K562 (cell line): ENCODE measurements at regions not wholly inside any gene's neighbourhood (a gene's known extent, or its start where the extent isn't known, plus 50 kb on each side); places are given as distances from the start of the nearest gene placed in this dataset.

Source experiments
- ATAC-seq: fragments of 200-7000 bp; cut with Tn5 transposase; 3 replicates; pipeline ENCODE4 v1.9.1; 2020; ENCODE audit warnings: moderate library complexity
- BruUV-seq: library from RNA; stranded (reverse); fragments of 400-500 nt; replicated peaks from 2 replicates; lab custom pipeline; 2021; lab: Mats Ljungman, UMichigan
- CTCF ChIA-PET: fragments of 300-600 bp; formaldehyde crosslinking; extraction: SDS; loops from one replicate; lab custom pipeline; 2021; ENCODE audit warnings: low intra/inter-chr PET ratio; lab: Yijun Ruan, JAX
- POLR2A ChIA-PET: fragments of 300-600, 350-650 bp; sonication (Branson Sonifier 250); formaldehyde crosslinking; extraction: SDS; loops from one replicate; lab custom pipeline; 2021; ENCODE audit warnings: antibody characterized with exemption, inconsistent platforms; lab: Yijun Ruan, JAX
- DNase-seq, 4 experiments: peaks; one replicate each; pipeline versions ENCODE4 v3.0.0 to v3.0.0-alpha.2; 2011 to 2018; ENCODE audit warnings: low spot score in 3 of 4, mixed read lengths in 3 of 4; ENCODE audit errors: extremely low read depth in 1 of 4
- FAIRE-seq: peaks from 2 replicates; lab custom pipeline; 2011; peaks lifted over from hg19 to GRCh38; lab: Jason Lieb, UNC
- H2AFZ ChIP-seq: 2 replicates; pipeline ENCODE4 v1.6.0; 2011; ENCODE audit warnings: low read depth, low read length, control low read depth, inconsistent platforms
- H3K27ac ChIP-seq: fragments of 200-600 bp; 3 replicates; pipeline ENCODE4 v1.8.0; 2011; ENCODE audit warnings: low read depth, mild to moderate bottlenecking, control low read depth, inconsistent platforms, low read length, moderate library complexity, mixed read lengths; ENCODE audit errors: extremely low read depth
- H3K27me3 ChIP-seq, 2 experiments: fragments of 300-600 bp in 1 of 2; 2 replicates in 1 of 2; 3 replicates in 1 of 2; pipeline versions ENCODE4 v1.6.0 to v1.8.0; 2011; ENCODE audit warnings: inconsistent platforms in 2 of 2, low read length in 2 of 2, mild to moderate bottlenecking in 1 of 2, mixed read lengths in 1 of 2, moderate library complexity in 1 of 2; ENCODE audit not compliant: control insufficient read depth in 2 of 2, insufficient read depth in 2 of 2
- H3K36me3 ChIP-seq: fragments of 300-600 bp; 3 replicates; pipeline ENCODE4 v1.8.0; 2011; ENCODE audit warnings: mild to moderate bottlenecking, low read length, inconsistent platforms; ENCODE audit not compliant: control insufficient read depth, insufficient read depth
- H3K4me1 ChIP-seq, 2 experiments: fragments of 200-600 bp in 1 of 2; replicated peaks in 1 of 2; 2 replicates in 1 of 2; 3 replicates in 1 of 2; pipeline versions ENCODE4 v1.5.1 to v1.8.0; 2011; ENCODE audit warnings: inconsistent platforms in 2 of 2, low read length in 2 of 2, mild to moderate bottlenecking in 1 of 2, mixed read lengths in 1 of 2, moderate library complexity in 1 of 2; ENCODE audit not compliant: control insufficient read depth in 2 of 2, insufficient read depth in 2 of 2
- H3K4me2 ChIP-seq: 2 replicates; pipeline ENCODE4 v1.6.1; 2011; ENCODE audit warnings: low read length, control low read depth, inconsistent platforms, mixed read lengths; ENCODE audit not compliant: insufficient read depth
- H3K4me3 ChIP-seq: fragments of 200-600 bp; sonication (generic), shearing (Covaris generic); 2 replicates; pipeline ENCODE4 v1.5.1; 2016; ENCODE audit warnings: control low read depth, inconsistent platforms
- H3K79me2 ChIP-seq: fragments of 200-600 bp; 3 replicates; pipeline ENCODE4 v1.8.0; 2011; ENCODE audit warnings: low read length, inconsistent platforms; ENCODE audit not compliant: control insufficient read depth, insufficient read depth
- H3K9ac ChIP-seq, 2 experiments: 2 replicates each; pipeline versions ENCODE4 v1.6.0 to v1.6.1; 2011; ENCODE audit warnings: low read depth in 2 of 2, low read length in 2 of 2, control low read depth in 1 of 2, inconsistent platforms in 1 of 2, mild to moderate bottlenecking in 1 of 2, mixed read lengths in 1 of 2; ENCODE audit not compliant: insufficient read depth in 1 of 2
- H3K9me1 ChIP-seq: one replicate; pipeline ENCODE4 v1.6.0; 2011; ENCODE audit warnings: inconsistent platforms, mild to moderate bottlenecking, low read length, moderate library complexity; ENCODE audit not compliant: control insufficient read depth, insufficient read depth
- H3K9me3 ChIP-seq: replicated peaks from 2 replicates; pipeline ENCODE4 v1.5.1; 2011; ENCODE audit warnings: low read depth, low read length, inconsistent platforms; ENCODE audit not compliant: control insufficient read depth, insufficient read depth
- H4K20me1 ChIP-seq: replicated peaks from 2 replicates; pipeline ENCODE4 v1.6.1; 2011; ENCODE audit warnings: low read length, inconsistent platforms, mixed read lengths; ENCODE audit not compliant: control insufficient read depth, insufficient read depth
- ARHGAP35 ChIP-seq: fragments of 450-650 bp; IDR thresholded peaks from 2 replicates; pipeline ENCODE4 v1.6.1; 2018; ENCODE audit not compliant: partially characterized antibody
- BDP1 ChIP-seq: IDR thresholded peaks from 3 replicates; pipeline ENCODE4 v1.6.1; 2011; ENCODE audit not compliant: insufficient read length, insufficient read depth
- HBP1 ChIP-seq: fragments of 450-650 bp; formaldehyde crosslinking; IDR thresholded peaks from 2 replicates; pipeline ENCODE4 v1.4.0; 2022; ENCODE audit warnings: missing genetic modification characterization
- MTA1 ChIP-seq: fragments of 450-650 bp; IDR thresholded peaks from 2 replicates; pipeline ENCODE4 v1.6.1; 2017; ENCODE audit warnings: borderline replicate concordance
- MTF1 ChIP-seq: fragments of 250-450 bp; sonication (Bioruptor Pico); IDR thresholded peaks from 2 replicates; pipeline ENCODE4 v1.9.0; 2021; ENCODE audit warnings: moderate library complexity, mild to moderate bottlenecking, inconsistent platforms, borderline replicate concordance
- NEUROD1 ChIP-seq: fragments of 150-350 bp; IDR thresholded peaks from 2 replicates; pipeline ENCODE4 v1.6.1; 2014; ENCODE audit warnings: borderline replicate concordance, low read length, low read depth; ENCODE audit not compliant: partially characterized antibody
- NR0B1 ChIP-seq: fragments of 450-650 bp; IDR thresholded peaks from one replicate; pipeline ENCODE4 v1.6.1; 2018; ENCODE audit warnings: mild to moderate bottlenecking, moderate library complexity; ENCODE audit not compliant: partially characterized antibody
- NR2C1 ChIP-seq, 2 experiments: fragments of 450-650 bp; IDR thresholded peaks; 2 replicates each; pipeline ENCODE4 v1.6.1; 2017; ENCODE audit warnings: mild to moderate bottlenecking in 2 of 2, antibody characterized with exemption in 1 of 2, inconsistent platforms in 1 of 2, missing compliant biosample characterization in 1 of 2, missing genetic modification characterization in 1 of 2
- NR2F6 ChIP-seq: fragments of 450-650 bp; formaldehyde crosslinking; IDR thresholded peaks from 2 replicates; pipeline ENCODE4 v1.4.0; 2020; ENCODE audit warnings: mild to moderate bottlenecking
- PRPF4 ChIP-seq: fragments of 200-400 bp; formaldehyde crosslinking; IDR thresholded peaks from one replicate; pipeline ENCODE4 v1.6.1; 2017; ENCODE audit warnings: low read length, low read depth, mild to moderate bottlenecking; ENCODE audit not compliant: insufficient read depth, poor library complexity, severe bottlenecking
- SMARCE1 ChIP-seq: fragments of 450-650 bp; IDR thresholded peaks from 2 replicates; pipeline ENCODE4 v1.7.1; 2016; ENCODE audit warnings: mild to moderate bottlenecking
- STAT5B ChIP-seq: fragments of 250-450 bp; sonication (Bioruptor Pico); IDR thresholded peaks from 2 replicates; pipeline ENCODE4 v1.8.0; 2021; ENCODE audit warnings: mild to moderate bottlenecking, inconsistent platforms
- ZNF143 ChIP-seq: sonication (generic); formaldehyde crosslinking; IDR thresholded peaks from 2 replicates; pipeline ENCODE4 v1.9.0; 2022; ENCODE audit warnings: mild to moderate bottlenecking, missing genetic modification reagents
- ZNF174 ChIP-seq: fragments of 250-450 bp; sonication (Bioruptor Pico); IDR thresholded peaks from 2 replicates; pipeline ENCODE4 v1.4.0; 2020; ENCODE audit warnings: mild to moderate bottlenecking
- ZNF23 ChIP-seq: fragments of 250-450 bp; sonication (Bioruptor Pico); IDR thresholded peaks from 2 replicates; pipeline ENCODE4 v1.4.0; 2020; ENCODE audit warnings: mild to moderate bottlenecking
- ZNF311 ChIP-seq: fragments of 250-450 bp; sonication (Bioruptor Pico); IDR thresholded peaks from 2 replicates; pipeline ENCODE4 v1.4.0; 2020; ENCODE audit warnings: mild to moderate bottlenecking, moderate library complexity
- ZNF551 ChIP-seq: fragments of 250-450 bp; sonication (Bioruptor Pico); IDR thresholded peaks from 2 replicates; pipeline ENCODE4 v1.5.0; 2021; ENCODE audit warnings: mild to moderate bottlenecking, moderate library complexity
- whole genome bisulfite sequencing: fragments of 100-300 bp; shearing (Covaris generic); methylation state at CpG from one replicate; pipeline ENCODE4 v1.1.6; 2016; ENCODE audit warnings: low coverage, mixed read lengths; ENCODE audit not compliant: insufficient coverage; ENCODE audit errors: missing lambda C conversion rate; 5-methylcytosine and 5-hydroxymethylcytosine counted together
- in situ Hi-C: fragments of 300-500 bp; cut with MboI; formaldehyde crosslinking; loops from 4 replicates; pipeline ENCODE4 v1.15.0; 2018; ENCODE audit warnings: inconsistent platforms, mixed read lengths
- intact Hi-C: fragments of 100-400 bp; cut with micrococcal nuclease; formaldehyde crosslinking; loops from 2 replicates; pipeline ENCODE4 v1.14.2; 2022

DNA sequence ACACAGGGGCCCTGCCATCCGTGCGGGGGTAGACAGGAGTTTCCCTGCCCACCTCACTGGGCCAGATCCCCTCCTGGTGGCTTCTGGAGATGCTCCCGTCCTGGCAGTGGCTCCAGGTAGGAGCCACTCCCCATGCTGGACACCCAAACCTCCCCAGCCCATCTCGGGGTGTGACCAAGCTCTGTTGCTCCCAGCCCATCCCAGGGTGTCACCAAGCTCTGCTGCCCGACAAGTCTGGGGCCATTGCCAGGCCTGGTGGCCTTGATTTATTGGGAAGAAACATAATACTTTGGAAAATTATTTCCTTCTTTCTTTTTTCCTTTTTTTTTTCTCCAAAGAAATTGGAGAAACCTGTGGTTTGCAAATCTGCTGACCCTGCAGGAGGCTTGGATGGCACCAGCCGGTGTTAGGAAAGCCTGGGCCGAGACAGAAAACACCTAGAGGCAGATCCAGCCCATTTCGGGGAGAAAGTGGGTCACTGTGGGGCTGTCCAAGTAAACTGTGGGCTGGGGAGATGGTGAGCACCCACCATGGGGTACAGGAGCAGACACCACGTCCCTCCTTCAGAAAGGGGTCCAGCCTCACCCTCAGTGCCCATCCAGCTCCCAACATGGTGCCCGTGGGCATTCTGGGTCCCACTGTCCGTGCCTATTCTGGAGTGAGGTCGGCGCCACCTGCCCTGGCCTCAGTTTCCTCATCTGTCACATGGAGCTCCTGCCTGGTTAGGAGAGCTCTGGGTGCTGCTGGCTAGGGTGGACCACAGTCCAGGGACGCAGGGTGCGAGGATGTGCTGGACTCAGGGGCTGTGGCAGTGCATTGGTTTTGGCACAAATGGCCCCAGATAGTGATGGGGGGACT is 59.4 kb upstream of the ADRA2C start (continued):
- no peak for TF ChIP-seq ZNF23 (CRISPR knock-in tag)

DNA sequence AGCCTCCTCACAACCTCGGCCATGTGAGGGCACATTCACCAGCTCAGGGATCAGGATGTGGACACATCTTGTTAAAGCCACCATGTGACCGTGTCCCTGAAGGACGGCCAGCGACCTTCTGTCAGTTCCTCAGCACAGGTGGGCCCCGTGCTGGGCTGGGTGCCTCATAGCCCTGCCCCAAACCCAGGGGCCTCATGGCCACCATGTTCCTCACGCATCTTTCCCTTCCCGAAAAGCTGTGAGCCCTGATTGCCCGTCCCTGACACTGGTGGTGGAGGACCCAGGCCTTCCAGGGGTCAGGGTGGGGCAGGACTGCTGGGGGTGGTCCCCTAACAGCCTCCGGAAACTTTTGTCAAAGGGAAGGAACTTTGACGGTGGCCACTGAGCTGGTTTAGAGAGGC is 60.1 kb upstream of the ADRA2C start:
- H3K4me2 ChIP-seq, result no peak overlapping the region
- POLR2A ChIA-PET, result no interaction called here
- no peaks in the 10 kb centered on the region for H3K36me3 ChIP-seq
- TF ChIP-seq NEUROD1 (no peak), STAT5B (CRISPR knock-in tag) (no peak), ZNF311 (CRISPR knock-in tag) (no peak), ZNF174 (CRISPR knock-in tag) (no peak), ZNF143 (no peak), SMARCE1 (no peak), ARHGAP35 (no peak), HBP1 (CRISPR knock-in tag) (no peak), ZNF551 (CRISPR knock-in tag) (no peak), MTA1 (no peak), NR2F6 (CRISPR knock-in tag) (no peak), MTF1 (CRISPR knock-in tag) (no peak), PRPF4 (no peak), NR2C1 (IDR thresholded peaks at IDR 0.05) (no peak), NR2C1 (tag; IDR thresholded peaks at IDR 0.05) (no peak), NR0B1 (no peak), BDP1 (no peak)
- in situ Hi-C loops (no loop called here), intact Hi-C loops (no loop called here)
- no peak overlapping the region for H3K4me3 ChIP-seq
- no peaks in the 10 kb centered on the region for H3K9me3 ChIP-seq
- DNase-seq (no peak), FAIRE-seq (no peak), ATAC-seq (no peak)
- WGBS, result 1% methylated on average over 9 of the region's 10 CpGs
- peaks cover 6% of the 10 kb centered on the region for H4K20me1 ChIP-seq
- no peaks in the 10 kb centered on the region; a peak in 1 of 5 replicates for H3K4me1 ChIP-seq
- CTCF ChIA-PET, result no interaction called here
- no TSS peak for BruUV-seq
- H3K9ac ChIP-seq, result no peak overlapping the region
- no peak overlapping the region for H3K27ac ChIP-seq
- no peaks in the 10 kb centered on the region for H3K9me1 ChIP-seq
- peaks cover 3 to 80% of the 10 kb centered on the region in 2 experiments; a peak in 3 of 5 replicates for H3K27me3 ChIP-seq
- H2AFZ ChIP-seq, result no peak overlapping the region
- no peaks in the 10 kb centered on the region for H3K79me2 ChIP-seq
